HL-60 (cell line): ENCODE measurements at regions not wholly inside any gene's neighbourhood (a gene's known extent, or its start where the extent isn't known, plus 50 kb on each side); places are given as distances from the start of the nearest gene placed in this dataset.

Experiments
- POLR2AphosphoS5 ChIP-seq: IDR thresholded peaks from 2 replicates; pipeline ENCODE4 v1.6.1; 2012; ENCODE audit warnings: low read depth
- REST ChIP-seq: IDR thresholded peaks from 2 replicates; pipeline ENCODE4 v1.6.1; 2012; ENCODE audit warnings: low read depth; ENCODE audit not compliant: insufficient replicate concordance
- TF ChIP-seq, protein P1 (sequence below): IDR thresholded peaks from one replicate; pipeline ENCODE4 v1.5.1; 2011; ENCODE audit warnings: low read length, control low read depth, inconsistent platforms; ENCODE audit not compliant: insufficient read depth

- TF ChIP-seq POLR2AphosphoS5 (no peak), REST (no peak)
- TF ChIP-seq, protein P1, sequence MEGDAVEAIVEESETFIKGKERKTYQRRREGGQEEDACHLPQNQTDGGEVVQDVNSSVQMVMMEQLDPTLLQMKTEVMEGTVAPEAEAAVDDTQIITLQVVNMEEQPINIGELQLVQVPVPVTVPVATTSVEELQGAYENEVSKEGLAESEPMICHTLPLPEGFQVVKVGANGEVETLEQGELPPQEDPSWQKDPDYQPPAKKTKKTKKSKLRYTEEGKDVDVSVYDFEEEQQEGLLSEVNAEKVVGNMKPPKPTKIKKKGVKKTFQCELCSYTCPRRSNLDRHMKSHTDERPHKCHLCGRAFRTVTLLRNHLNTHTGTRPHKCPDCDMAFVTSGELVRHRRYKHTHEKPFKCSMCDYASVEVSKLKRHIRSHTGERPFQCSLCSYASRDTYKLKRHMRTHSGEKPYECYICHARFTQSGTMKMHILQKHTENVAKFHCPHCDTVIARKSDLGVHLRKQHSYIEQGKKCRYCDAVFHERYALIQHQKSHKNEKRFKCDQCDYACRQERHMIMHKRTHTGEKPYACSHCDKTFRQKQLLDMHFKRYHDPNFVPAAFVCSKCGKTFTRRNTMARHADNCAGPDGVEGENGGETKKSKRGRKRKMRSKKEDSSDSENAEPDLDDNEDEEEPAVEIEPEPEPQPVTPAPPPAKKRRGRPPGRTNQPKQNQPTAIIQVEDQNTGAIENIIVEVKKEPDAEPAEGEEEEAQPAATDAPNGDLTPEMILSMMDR: no peak
Observed at GRCh38 chr3:159356606-159357005, 554.8 kb downstream of the MFSD1 start.
